Astrocyte (in vitro differentiated cells and primary cell): ENCODE measurements at regions not wholly inside any gene's neighbourhood (a gene's known extent, or its start where the extent isn't known, plus 50 kb on each side); places are given as distances from the start of the nearest gene placed in this dataset.

Source experiments
- DNase-seq: peaks from one replicate; pipeline ENCODE4 v3.0.0-alpha.2; 2010; ENCODE audit warnings: low read depth
- FAIRE-seq: peaks from 2 replicates; lab custom pipeline; 2011; peaks lifted over from hg19 to GRCh38; lab: Jason Lieb, UNC
- H2AFZ ChIP-seq: 2 replicates; pipeline ENCODE4 v1.6.0; 2012; ENCODE audit warnings: low read depth, low read length, inconsistent platforms
- H3K27ac ChIP-seq: 2 replicates; pipeline ENCODE4 v1.5.1; 2011; ENCODE audit warnings: low read depth, low read length, inconsistent platforms
- H3K27me3 ChIP-seq: 2 replicates; pipeline ENCODE4 v1.6.0; 2011; ENCODE audit warnings: low read length, inconsistent platforms; ENCODE audit not compliant: insufficient read depth
- H3K36me3 ChIP-seq: 2 replicates; pipeline ENCODE4 v1.5.1; 2011; ENCODE audit warnings: low read length, inconsistent platforms; ENCODE audit not compliant: insufficient read depth
- H3K4me1 ChIP-seq: 2 replicates; pipeline ENCODE4 v1.5.1; 2011; ENCODE audit warnings: low read length, inconsistent platforms; ENCODE audit not compliant: insufficient read depth
- H3K4me2 ChIP-seq: 2 replicates; pipeline ENCODE4 v1.6.0; 2012; ENCODE audit warnings: low read length, inconsistent platforms
- H3K4me3 ChIP-seq: 2 replicates; pipeline ENCODE4 v1.5.1; 2011; ENCODE audit warnings: low read depth, mild to moderate bottlenecking, low read length, inconsistent platforms; ENCODE audit not compliant: insufficient read depth
- H3K79me2 ChIP-seq: 2 replicates; pipeline ENCODE4 v1.6.0; 2012; ENCODE audit warnings: mild to moderate bottlenecking, low read length, inconsistent platforms; ENCODE audit not compliant: insufficient read depth
- H3K9ac ChIP-seq: 2 replicates; pipeline ENCODE4 v1.6.0; 2012; ENCODE audit warnings: mild to moderate bottlenecking, low read length, inconsistent platforms
- H3K9me3 ChIP-seq: 2 replicates; pipeline ENCODE4 v1.5.1; 2012; ENCODE audit warnings: low read depth, mild to moderate bottlenecking, low read length, inconsistent platforms; ENCODE audit not compliant: insufficient read depth
- H4K20me1 ChIP-seq: 2 replicates; pipeline ENCODE4 v1.6.0; 2012; ENCODE audit warnings: low read length, inconsistent platforms; ENCODE audit not compliant: insufficient read depth
- H3K27ac Mint-ChIP-seq: one replicate; pipeline ENCODE4 v1.8.0; 2021; ENCODE audit warnings: mild to moderate bottlenecking, mixed read lengths; ENCODE audit not compliant: unreplicated experiment
- H3K27me3 Mint-ChIP-seq: one replicate; pipeline ENCODE4 v1.8.0; 2021; ENCODE audit warnings: low read depth, mixed read lengths; ENCODE audit not compliant: unreplicated experiment
- H3K36me3 Mint-ChIP-seq: one replicate; pipeline ENCODE4 v1.8.0; 2021; ENCODE audit warnings: low read depth, mixed read lengths; ENCODE audit not compliant: unreplicated experiment
- H3K4me1 Mint-ChIP-seq: one replicate; pipeline ENCODE4 v1.8.0; 2021; ENCODE audit warnings: low read depth, mixed read lengths; ENCODE audit not compliant: unreplicated experiment
- H3K4me3 Mint-ChIP-seq: one replicate; pipeline ENCODE4 v1.8.0; 2021; ENCODE audit warnings: mild to moderate bottlenecking, moderate library complexity, mixed read lengths; ENCODE audit not compliant: unreplicated experiment
- H3K9me3 Mint-ChIP-seq: one replicate; pipeline ENCODE4 v1.8.0; 2021; ENCODE audit warnings: mild to moderate bottlenecking, mixed read lengths; ENCODE audit not compliant: unreplicated experiment
- EZH2 ChIP-seq: IDR thresholded peaks from 2 replicates; pipeline ENCODE4 v1.6.1; 2012; ENCODE audit warnings: mild to moderate bottlenecking, low read length, inconsistent platforms; ENCODE audit not compliant: insufficient read depth
- TF ChIP-seq, protein P1 (sequence below): IDR thresholded peaks from 2 replicates; pipeline ENCODE4 v1.5.1; 2011; ENCODE audit warnings: low read depth, mild to moderate bottlenecking, inconsistent platforms, low read length, moderate library complexity; ENCODE audit not compliant: insufficient read depth

DNA sequence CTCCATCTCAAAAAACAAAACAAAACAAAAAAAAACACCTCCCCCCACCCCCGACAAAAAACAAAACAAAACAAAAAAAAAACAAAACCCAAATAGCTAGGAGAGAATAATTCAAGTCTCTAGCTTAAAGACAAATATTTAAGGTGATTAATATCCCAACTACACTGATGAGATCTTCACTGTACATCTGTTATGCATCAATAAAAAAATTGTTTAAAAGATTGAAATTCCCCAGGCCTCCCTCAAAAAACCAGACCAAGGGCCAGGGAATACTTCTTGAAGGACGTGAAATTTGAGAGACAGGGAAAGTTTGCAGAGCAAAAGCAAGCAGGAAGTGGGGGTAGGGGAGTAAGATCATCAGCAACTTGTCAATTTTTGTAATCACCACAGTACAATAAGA, 232.6 kb downstream of the REEP3 start:
- H4K20me1 ChIP-seq, result no peaks in the 10 kb centered on the region

DNA sequence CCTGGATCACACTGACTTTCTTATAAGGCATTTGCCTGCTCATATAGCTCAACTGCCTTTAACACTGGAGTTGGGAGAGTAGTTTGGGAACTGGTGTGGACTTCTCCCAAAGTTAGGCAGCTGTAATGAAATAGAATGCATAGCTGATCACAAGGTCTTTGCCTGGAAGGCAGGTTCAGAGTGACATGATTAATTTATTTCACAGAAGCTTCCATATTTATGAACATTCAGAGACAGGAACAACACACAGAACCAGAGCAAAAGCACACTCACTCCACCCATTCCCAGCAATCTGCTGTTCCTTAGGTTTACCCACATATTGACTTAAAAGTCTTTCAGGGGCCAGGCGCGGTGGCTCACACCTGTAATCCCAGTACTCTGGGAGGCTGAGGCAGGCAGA, 234.2 kb downstream of the REEP3 start:
- Histone ChIP-seq H3K36me3 (no peaks in the 10 kb centered on the region), H3K27ac (no peak overlapping the region), H2AFZ (no peak overlapping the region), H3K9me3 (no peaks in the 10 kb centered on the region), H3K9ac (no peak overlapping the region), H3K27me3 (peaks cover 3% of the 10 kb centered on the region), H4K20me1 (no peaks in the 10 kb centered on the region), H3K4me2 (no peak overlapping the region), H3K4me3 (no peak overlapping the region), H3K4me1 (no peaks in the 10 kb centered on the region), H3K79me2 (no peaks in the 10 kb centered on the region)
- no peaks in the 10 kb centered on the region for H3K9me3 Mint-ChIP-seq
- peaks cover 2% of the 10 kb centered on the region for H3K36me3 Mint-ChIP-seq
- no peak overlapping the region for H3K4me3 Mint-ChIP-seq
- TF ChIP-seq, protein P1, sequence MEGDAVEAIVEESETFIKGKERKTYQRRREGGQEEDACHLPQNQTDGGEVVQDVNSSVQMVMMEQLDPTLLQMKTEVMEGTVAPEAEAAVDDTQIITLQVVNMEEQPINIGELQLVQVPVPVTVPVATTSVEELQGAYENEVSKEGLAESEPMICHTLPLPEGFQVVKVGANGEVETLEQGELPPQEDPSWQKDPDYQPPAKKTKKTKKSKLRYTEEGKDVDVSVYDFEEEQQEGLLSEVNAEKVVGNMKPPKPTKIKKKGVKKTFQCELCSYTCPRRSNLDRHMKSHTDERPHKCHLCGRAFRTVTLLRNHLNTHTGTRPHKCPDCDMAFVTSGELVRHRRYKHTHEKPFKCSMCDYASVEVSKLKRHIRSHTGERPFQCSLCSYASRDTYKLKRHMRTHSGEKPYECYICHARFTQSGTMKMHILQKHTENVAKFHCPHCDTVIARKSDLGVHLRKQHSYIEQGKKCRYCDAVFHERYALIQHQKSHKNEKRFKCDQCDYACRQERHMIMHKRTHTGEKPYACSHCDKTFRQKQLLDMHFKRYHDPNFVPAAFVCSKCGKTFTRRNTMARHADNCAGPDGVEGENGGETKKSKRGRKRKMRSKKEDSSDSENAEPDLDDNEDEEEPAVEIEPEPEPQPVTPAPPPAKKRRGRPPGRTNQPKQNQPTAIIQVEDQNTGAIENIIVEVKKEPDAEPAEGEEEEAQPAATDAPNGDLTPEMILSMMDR, result no peak
- no peak overlapping the region for H3K27ac Mint-ChIP-seq
- H3K27me3 Mint-ChIP-seq, result no peaks in the 10 kb centered on the region
- FAIRE-seq (no peak), DNase-seq (no peak)
- H3K4me1 Mint-ChIP-seq, result peaks cover 6% of the 10 kb centered on the region

More for the DNA sequence above, 232.6 kb downstream of the REEP3 start:
- TF ChIP-seq EZH2, result no peak
- TF ChIP-seq, protein P1, result no peak
- Histone ChIP-seq H3K4me1 (no peaks in the 10 kb centered on the region), H3K4me3 (no peak overlapping the region), H2AFZ (no peak overlapping the region), H3K9ac (no peak overlapping the region), H3K36me3 (no peaks in the 10 kb centered on the region), H3K79me2 (no peaks in the 10 kb centered on the region), H3K27me3 (no peaks in the 10 kb centered on the region), H3K4me2 (no peak overlapping the region), H3K9me3 (no peaks in the 10 kb centered on the region), H3K27ac (no peak overlapping the region)
- H3K36me3 Mint-ChIP-seq, result peaks cover 2% of the 10 kb centered on the region
- no peaks in the 10 kb centered on the region for H3K27me3 Mint-ChIP-seq
- peaks cover 6% of the 10 kb centered on the region for H3K4me1 Mint-ChIP-seq
- FAIRE-seq (no peak), DNase-seq (no peak)
- H3K4me3 Mint-ChIP-seq, result no peak overlapping the region
- H3K9me3 Mint-ChIP-seq, result no peaks in the 10 kb centered on the region
- H3K27ac Mint-ChIP-seq, result no peak overlapping the region

DNA sequence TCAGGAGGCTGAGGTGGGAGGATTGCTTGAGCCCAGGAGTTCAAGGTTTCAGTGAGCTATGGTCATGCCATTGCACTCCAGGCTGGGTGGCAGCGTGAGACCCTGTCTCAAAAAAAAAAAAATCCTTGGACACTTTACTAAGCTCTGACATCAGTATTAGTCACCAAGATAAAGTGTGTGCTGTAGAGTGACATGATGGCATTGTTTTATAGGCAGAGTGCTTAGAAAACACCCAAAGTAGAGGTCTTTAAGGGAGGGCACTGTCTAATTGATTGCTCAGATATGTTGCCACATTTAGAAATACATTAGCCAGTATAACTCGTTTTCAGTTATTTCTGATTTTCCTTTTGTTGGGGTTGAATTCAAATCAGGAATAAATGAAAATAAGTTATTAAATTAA, 235.9 kb downstream of the REEP3 start:
- Mint-ChIP-seq H3K9me3 (no peaks in the 10 kb centered on the region), H3K4me1 (peaks cover 6% of the 10 kb centered on the region), H3K36me3 (no peaks in the 10 kb centered on the region), H3K27me3 (no peaks in the 10 kb centered on the region), H3K4me3 (no peak overlapping the region), H3K27ac (no peak overlapping the region)
- Histone ChIP-seq H3K27me3 (peaks cover 3% of the 10 kb centered on the region), H3K27ac (no peak overlapping the region), H3K9ac (no peak overlapping the region), H4K20me1 (no peaks in the 10 kb centered on the region), H3K9me3 (no peaks in the 10 kb centered on the region), H2AFZ (no peak overlapping the region), H3K36me3 (no peaks in the 10 kb centered on the region), H3K4me1 (no peaks in the 10 kb centered on the region), H3K4me3 (no peak overlapping the region), H3K79me2 (no peaks in the 10 kb centered on the region), H3K4me2 (no peak overlapping the region)
- TF ChIP-seq, protein P1, result no peak
- TF ChIP-seq EZH2, result no peak
- DNase-seq (no peak), FAIRE-seq (no peak)
